H9 (cell line): ENCODE measurements at regions not wholly inside any gene's neighbourhood (a gene's known extent, or its start where the extent isn't known, plus 50 kb on each side); places are given as distances from the start of the nearest gene placed in this dataset.

Experiments
- DNase-seq: peaks from one replicate; pipeline ENCODE4 v3.0.0-alpha.2; 2017
- H2AFZ ChIP-seq: one replicate; pipeline ENCODE4 v1.6.1; 2013; ENCODE audit warnings: mild to moderate bottlenecking, low read length, control low read depth, moderate library complexity
- H2AK5ac ChIP-seq: 2 replicates; pipeline ENCODE4 v1.6.1; 2013; ENCODE audit warnings: low read length, control low read depth, mixed read lengths; ENCODE audit not compliant: insufficient read length
- H2BK120ac ChIP-seq: one replicate; pipeline ENCODE4 v1.6.1; 2013; ENCODE audit warnings: low read depth, mild to moderate bottlenecking, low read length, control low read depth, inconsistent platforms; ENCODE audit not compliant: poor library complexity, severe bottlenecking
- H2BK12ac ChIP-seq: 2 replicates; pipeline ENCODE4 v1.6.1; 2013; ENCODE audit warnings: low read length, control low read depth, mixed read lengths, low read depth; ENCODE audit not compliant: insufficient read length
- H2BK15ac ChIP-seq: 2 replicates; pipeline ENCODE4 v1.6.1; 2013; ENCODE audit warnings: low read depth, low read length, control low read depth
- H2BK20ac ChIP-seq: one replicate; pipeline ENCODE4 v1.6.1; 2013; ENCODE audit warnings: low read depth, mild to moderate bottlenecking, low read length, control low read depth, inconsistent platforms; ENCODE audit not compliant: poor library complexity, severe bottlenecking
- H2BK5ac ChIP-seq: 2 replicates; pipeline ENCODE4 v1.6.1; 2013; ENCODE audit warnings: low read length, control low read depth, mixed read lengths; ENCODE audit not compliant: insufficient read length
- H3K14ac ChIP-seq: 2 replicates; pipeline ENCODE4 v1.6.1; 2013; ENCODE audit warnings: low read length, control low read depth; ENCODE audit not compliant: insufficient read depth
- H3K18ac ChIP-seq: 2 replicates; pipeline ENCODE4 v1.6.1; 2013; ENCODE audit warnings: low read depth, mild to moderate bottlenecking, mixed read lengths, low read length, control low read depth; ENCODE audit not compliant: insufficient read length
- H3K23ac ChIP-seq: 2 replicates; pipeline ENCODE4 v1.6.1; 2013; ENCODE audit warnings: low read length, control low read depth, mixed read lengths, low read depth; ENCODE audit not compliant: insufficient read length
- H3K23me2 ChIP-seq: 2 replicates; pipeline ENCODE4 v1.6.1; 2013; ENCODE audit warnings: low read depth, mild to moderate bottlenecking, mixed read lengths, low read length, control low read depth; ENCODE audit not compliant: insufficient read length, poor library complexity, severe bottlenecking
- H3K27ac ChIP-seq: 2 replicates; pipeline ENCODE4 v1.5.1; 2013; ENCODE audit warnings: low read length, control low read depth, mixed read lengths, low read depth; ENCODE audit not compliant: insufficient read length
- H3K27me3 ChIP-seq: 2 replicates; pipeline ENCODE4 v1.6.1; 2013; ENCODE audit warnings: low read length, control low read depth, inconsistent platforms; ENCODE audit not compliant: insufficient read depth
- H3K4ac ChIP-seq: 2 replicates; pipeline ENCODE4 v1.6.1; 2013; ENCODE audit warnings: low read depth, mild to moderate bottlenecking, control low read depth, inconsistent platforms, low read length, moderate library complexity
- H3K4me1 ChIP-seq: 2 replicates; pipeline ENCODE4 v1.6.1; 2013; ENCODE audit warnings: low read length, control low read depth, inconsistent platforms; ENCODE audit not compliant: insufficient read depth
- H3K4me2 ChIP-seq: 2 replicates; pipeline ENCODE4 v1.6.1; 2013; ENCODE audit warnings: low read length, control low read depth, mixed read lengths; ENCODE audit not compliant: insufficient read length, insufficient read depth
- H3K56ac ChIP-seq: 2 replicates; pipeline ENCODE4 v1.6.1; 2013; ENCODE audit warnings: low read depth, mild to moderate bottlenecking, mixed read lengths, low read length, control low read depth; ENCODE audit not compliant: insufficient read length
- H3K79me1 ChIP-seq: 2 replicates; pipeline ENCODE4 v1.6.1; 2013; ENCODE audit warnings: low read depth, mild to moderate bottlenecking, moderate library complexity, low read length, control low read depth, inconsistent platforms; ENCODE audit not compliant: insufficient read depth, poor library complexity, severe bottlenecking
- H3K79me2 ChIP-seq: 2 replicates; pipeline ENCODE4 v1.6.1; 2013; ENCODE audit warnings: low read length, control low read depth, inconsistent platforms; ENCODE audit not compliant: insufficient read depth
- H3K9ac ChIP-seq: 2 replicates; pipeline ENCODE4 v1.6.1; 2013; ENCODE audit warnings: low read length, control low read depth, mixed read lengths; ENCODE audit not compliant: insufficient read length; ENCODE audit errors: extremely low read depth
- H3K9me3 ChIP-seq: one replicate; pipeline ENCODE4 v1.6.1; 2013; ENCODE audit warnings: low read depth, low read length, inconsistent platforms; ENCODE audit not compliant: control insufficient read depth
- H3T11ph ChIP-seq: one replicate; pipeline ENCODE4 v1.6.1; 2013; ENCODE audit warnings: mild to moderate bottlenecking, low read length, control low read depth, inconsistent platforms
- H4K20me1 ChIP-seq: one replicate; pipeline ENCODE4 v1.6.1; 2013; ENCODE audit not compliant: control insufficient read depth, insufficient read length, insufficient read depth
- H4K5ac ChIP-seq: 2 replicates; pipeline ENCODE4 v1.6.1; 2013; ENCODE audit warnings: low read depth, mild to moderate bottlenecking, mixed read lengths, low read length, control low read depth; ENCODE audit not compliant: insufficient read length
- H4K8ac ChIP-seq: replicated peaks from 2 replicates; pipeline ENCODE4 v1.6.1; 2013; ENCODE audit warnings: low read length, control low read depth, mixed read lengths, low read depth; ENCODE audit not compliant: insufficient read length
- H4K91ac ChIP-seq: 2 replicates; pipeline ENCODE4 v1.6.1; 2013; ENCODE audit warnings: low read depth, mild to moderate bottlenecking, moderate library complexity, mixed read lengths, low read length, control low read depth; ENCODE audit not compliant: insufficient read length
- H3K27ac Mint-ChIP-seq, 3 experiments: 2 replicates in 2 of 3; 3 replicates in 1 of 3; pipeline ENCODE4 v1.8.0; 2020 to 2021; ENCODE audit warnings: mixed read lengths in 3 of 3, mild to moderate bottlenecking in 1 of 3, moderate library complexity in 1 of 3
- H3K27me3 Mint-ChIP-seq: 2 replicates; pipeline ENCODE4 v1.8.0; 2021; ENCODE audit warnings: low read depth, mild to moderate bottlenecking, moderate library complexity, mixed read lengths
- H3K36me3 Mint-ChIP-seq, 3 experiments: 2 replicates in 2 of 3; 3 replicates in 1 of 3; pipeline ENCODE4 v1.8.0; 2020 to 2021; ENCODE audit warnings: low read depth in 3 of 3, mixed read lengths in 3 of 3; ENCODE audit not compliant: insufficient read depth in 1 of 3
- H3K4me1 Mint-ChIP-seq, 2 experiments: 2 replicates each; pipeline ENCODE4 v1.8.0; 2020; ENCODE audit warnings: mixed read lengths in 2 of 2
- H3K4me3 Mint-ChIP-seq, 2 experiments: 2 replicates in 1 of 2; 3 replicates in 1 of 2; pipeline ENCODE4 v1.8.0; 2020 to 2021; ENCODE audit warnings: mild to moderate bottlenecking in 2 of 2, mixed read lengths in 2 of 2, moderate library complexity in 1 of 2
- H3K9me3 Mint-ChIP-seq, 2 experiments: 2 replicates in 1 of 2; 3 replicates in 1 of 2; pipeline ENCODE4 v1.8.0; 2020; ENCODE audit warnings: mild to moderate bottlenecking in 2 of 2, mixed read lengths in 2 of 2, moderate library complexity in 1 of 2
- CTCF ChIP-seq: fragments of 200-600 bp; sonication (generic); conservative IDR thresholded peaks from 3 replicates; pipeline ENCODE4 v1.8.0; 2021; ENCODE audit warnings: antibody characterized with exemption, mild to moderate bottlenecking
- WGBS: extraction: QIAGEN DNeasy Blood & Tissue Kit; methylation state at CpG from one replicate; pipeline ENCODE4 v1.1.7; 2013; ENCODE audit warnings: missing lambda C conversion rate, low lambda C conversion rate, mixed read lengths; ENCODE audit not compliant: insufficient read length; ENCODE audit errors: extremely low coverage; 5-methylcytosine and 5-hydroxymethylcytosine counted together

- Histone ChIP-seq H3K27me3 (no peaks in the 10 kb centered on the region; the same call in 1 of the 2 replicates), H4K91ac (no peak overlapping the region), H3K79me1 (no peaks in the 10 kb centered on the region), H3K23ac (no peak overlapping the region), H2BK15ac (no peak overlapping the region), H4K8ac (no peak overlapping the region), H3K27ac (no peak overlapping the region), H3K4me2 (no peak overlapping the region), H3K56ac (no peak overlapping the region), H3K9me3 (no peaks in the 10 kb centered on the region), H3K23me2 (no peaks in the 10 kb centered on the region), H2AK5ac (no peak overlapping the region), H2BK20ac (no peak overlapping the region), H2BK12ac (no peak overlapping the region), H2BK5ac (no peak overlapping the region), H2AFZ (no peak overlapping the region), H3K14ac (no peak overlapping the region), H3K4me1 (no peaks in the 10 kb centered on the region; the same call in 1 of the 2 replicates), H4K5ac (no peak overlapping the region), H3K9ac (no peak overlapping the region), H4K20me1 (no peaks in the 10 kb centered on the region), H2BK120ac (no peak overlapping the region), H3K18ac (no peak overlapping the region), H3T11ph (no peak overlapping the region), H3K4ac (no peak overlapping the region), H3K79me2 (no peaks in the 10 kb centered on the region)
- peaks cover 76% of the 10 kb centered on the region for H3K27me3 Mint-ChIP-seq
- no peaks in the 10 kb centered on the region for H3K9me3 Mint-ChIP-seq
- H3K4me1 Mint-ChIP-seq: no peaks in the 10 kb centered on the region
- WGBS: no CpG with 5 or more reads among the region's 6 CpGs
- no peak for DNase-seq
- no peak overlapping the region for H3K4me3 Mint-ChIP-seq
- H3K27ac Mint-ChIP-seq: no peak overlapping the region; a peak in 1 of 7 replicates
- H3K36me3 Mint-ChIP-seq: no peaks in the 10 kb centered on the region
- TF ChIP-seq CTCF: no peak
These were observed 155.5 kb downstream of the CDH26 start for GRCh38 chr20:60113771-60114170.
